IMR-90 (cell line): ENCODE measurements at regions not wholly inside any gene's neighbourhood (a gene's known extent, or its start where the extent isn't known, plus 50 kb on each side); places are given as distances from the start of the nearest gene placed in this dataset.

ENCODE experiments used
- ATAC-seq: fragments of 200-7000 bp; cut with Tn5 transposase; 2 replicates; pipeline ENCODE4 v1.9.1; 2020; ENCODE audit warnings: low read depth, mild to moderate bottlenecking, moderate library complexity
- BruUV-seq: library from RNA; stranded (reverse); fragments of 400-500 nt; replicated peaks from 2 replicates; lab custom pipeline; 2021; lab: Mats Ljungman, UMichigan
- CTCF ChIA-PET: fragments of 300-600 bp; formaldehyde crosslinking; extraction: SDS; loops from one replicate; lab custom pipeline; 2021; ENCODE audit warnings: antibody characterized with exemption; lab: Yijun Ruan, JAX
- POLR2A ChIA-PET: fragments of 300-600 bp; sonication (Branson Sonifier 250); formaldehyde crosslinking; loops from one replicate; lab custom pipeline; 2022; ENCODE audit warnings: antibody characterized with exemption; ENCODE audit not compliant: unreplicated experiment; lab: Charles Lee
- DNase-seq: peaks from one replicate; pipeline ENCODE4 v3.0.0; 2013
- H2AFZ ChIP-seq: replicated peaks from 2 replicates; pipeline ENCODE3; 2013; ENCODE audit warnings: low read length, mild to moderate bottlenecking; ENCODE audit not compliant: poor library complexity
- H2AK5ac ChIP-seq: 2 replicates; pipeline ENCODE4 v1.6.1; 2013; ENCODE audit warnings: low read depth, low read length, inconsistent platforms
- H2AK9ac ChIP-seq: replicated peaks from 2 replicates; pipeline ENCODE3; 2013; ENCODE audit warnings: mild to moderate bottlenecking, low read depth, low read length, moderate library complexity; ENCODE audit not compliant: poor library complexity
- H2BK120ac ChIP-seq: 2 replicates; pipeline ENCODE4 v1.6.1; 2013; ENCODE audit warnings: low read depth, low read length, inconsistent platforms
- H2BK15ac ChIP-seq: 3 replicates; pipeline ENCODE4 v1.6.1; 2013; ENCODE audit warnings: low read depth, low read length, inconsistent platforms
- H2BK20ac ChIP-seq: 2 replicates; pipeline ENCODE4 v1.6.1; 2013; ENCODE audit warnings: low read depth, mild to moderate bottlenecking, inconsistent platforms, low read length, moderate library complexity
- H2BK5ac ChIP-seq: 2 replicates; pipeline ENCODE4 v1.6.1; 2013; ENCODE audit warnings: mild to moderate bottlenecking, low read depth, low read length, inconsistent platforms; ENCODE audit not compliant: poor library complexity, severe bottlenecking
- H3K14ac ChIP-seq: replicated peaks from 2 replicates; pipeline ENCODE4 v1.6.1; 2013; ENCODE audit warnings: low read depth, low read length, inconsistent platforms
- H3K18ac ChIP-seq: 2 replicates; pipeline ENCODE4 v1.6.1; 2013; ENCODE audit warnings: low read depth, low read length, control low read depth
- H3K23ac ChIP-seq: 2 replicates; pipeline ENCODE4 v1.6.1; 2013; ENCODE audit warnings: low read depth, low read length, inconsistent platforms
- H3K27ac ChIP-seq: 2 replicates; pipeline ENCODE4 v1.5.1; 2013; ENCODE audit warnings: mild to moderate bottlenecking, control low read depth, low read length; ENCODE audit not compliant: insufficient read depth
- H3K27me3 ChIP-seq: 2 replicates; pipeline ENCODE4 v1.6.1; 2013; ENCODE audit warnings: low read length; ENCODE audit not compliant: control insufficient read depth, insufficient read depth
- H3K36me3 ChIP-seq: 2 replicates; pipeline ENCODE4 v1.6.1; 2013; ENCODE audit warnings: low read length, mixed read lengths; ENCODE audit not compliant: control insufficient read depth, insufficient read depth
- H3K4ac ChIP-seq: 2 replicates; pipeline ENCODE4 v1.6.1; 2013; ENCODE audit warnings: low read depth, low read length, inconsistent platforms
- H3K4me1 ChIP-seq: 2 replicates; pipeline ENCODE4 v1.6.1; 2013; ENCODE audit warnings: low read length, mixed read lengths; ENCODE audit not compliant: control insufficient read depth, insufficient read depth
- H3K4me2 ChIP-seq: 2 replicates; pipeline ENCODE4 v1.6.1; 2013; ENCODE audit warnings: low read depth, mild to moderate bottlenecking, control low read depth, low read length, moderate library complexity
- H3K4me3 ChIP-seq: 2 replicates; pipeline ENCODE4 v1.5.1; 2013; ENCODE audit warnings: low read depth, mild to moderate bottlenecking, control low read depth, low read length, moderate library complexity; ENCODE audit not compliant: insufficient read depth
- H3K56ac ChIP-seq: 2 replicates; pipeline ENCODE4 v1.6.1; 2013; ENCODE audit warnings: low read length, inconsistent platforms; ENCODE audit not compliant: insufficient read depth; ENCODE audit errors: extremely low read depth
- H3K79me1 ChIP-seq, 2 experiments: 2 replicates each; pipeline ENCODE4 v1.6.1; 2013; ENCODE audit warnings: low read length in 2 of 2, inconsistent platforms in 1 of 2, low read depth in 1 of 2
- H3K9ac ChIP-seq: 2 replicates; pipeline ENCODE4 v1.6.1; 2013; ENCODE audit warnings: low read depth, low read length, control low read depth
- H3K9me1 ChIP-seq: 2 replicates; pipeline ENCODE4 v1.6.1; 2013; ENCODE audit warnings: low read length, inconsistent platforms; ENCODE audit not compliant: insufficient read depth
- H3K9me3 ChIP-seq: 2 replicates; pipeline ENCODE4 v1.6.1; 2013; ENCODE audit warnings: low read length; ENCODE audit not compliant: control insufficient read depth, insufficient read depth
- H4K20me1 ChIP-seq: 2 replicates; pipeline ENCODE4 v1.6.1; 2013; ENCODE audit warnings: low read length, inconsistent platforms; ENCODE audit not compliant: insufficient read depth
- H4K5ac ChIP-seq: 2 replicates; pipeline ENCODE4 v1.6.1; 2013; ENCODE audit warnings: mild to moderate bottlenecking, low read depth, low read length, control low read depth
- H4K8ac ChIP-seq, 2 experiments: 2 replicates each; pipeline ENCODE4 v1.6.1; 2013; ENCODE audit warnings: low read depth in 2 of 2, low read length in 2 of 2, control low read depth in 1 of 2, inconsistent platforms in 1 of 2
- H4K91ac ChIP-seq: 2 replicates; pipeline ENCODE4 v1.6.1; 2013; ENCODE audit warnings: low read depth, low read length, inconsistent platforms; ENCODE audit not compliant: insufficient read depth
- BHLHE40 ChIP-seq: fragments of 150-350 bp; IDR thresholded peaks from 2 replicates; pipeline ENCODE4 v1.6.1; 2016; ENCODE audit warnings: mild to moderate bottlenecking, low read depth, low read length
- CEBPB ChIP-seq: IDR thresholded peaks from 2 replicates; pipeline ENCODE4 v1.6.1; 2012; ENCODE audit warnings: low read depth, low read length, improper control_type of control experiment
- CHD1 ChIP-seq: IDR thresholded peaks from 2 replicates; pipeline ENCODE4 v1.6.1; 2012; ENCODE audit warnings: low read depth, low read length, improper control_type of control experiment
- FOS ChIP-seq: fragments of 150-350 bp; IDR thresholded peaks from 2 replicates; pipeline ENCODE4 v1.6.1; 2016; ENCODE audit warnings: low read depth, low read length
- MAFK ChIP-seq: IDR thresholded peaks from 2 replicates; pipeline ENCODE4 v1.6.1; 2012; ENCODE audit warnings: low read depth, low read length, improper control_type of control experiment
- MAZ ChIP-seq: IDR thresholded peaks from 2 replicates; pipeline ENCODE4 v1.6.1; 2012; ENCODE audit warnings: low read depth, mild to moderate bottlenecking, low read length, improper control_type of control experiment, moderate library complexity, borderline replicate concordance
- MXI1 ChIP-seq: IDR thresholded peaks from 2 replicates; pipeline ENCODE4 v1.6.1; 2012; ENCODE audit warnings: low read depth, mild to moderate bottlenecking, low read length, moderate library complexity, borderline replicate concordance
- NFE2L2 ChIP-seq: fragments of 150-350 bp; IDR thresholded peaks from 2 replicates; pipeline ENCODE4 v1.6.1; 2016; ENCODE audit warnings: low read depth, mild to moderate bottlenecking, low read length
- POLR2A ChIP-seq: IDR thresholded peaks from 2 replicates; pipeline ENCODE4 v1.6.1; 2012; ENCODE audit warnings: mild to moderate bottlenecking, low read depth, low read length
- RAD21 ChIP-seq: IDR thresholded peaks from 2 replicates; pipeline ENCODE4 v1.6.1; 2012; ENCODE audit warnings: low read length, improper control_type of control experiment
- RCOR1 ChIP-seq: IDR thresholded peaks from 2 replicates; pipeline ENCODE4 v1.6.1; 2012; ENCODE audit warnings: mild to moderate bottlenecking, low read length, improper control_type of control experiment; ENCODE audit not compliant: insufficient replicate concordance
- RFX5 ChIP-seq: IDR thresholded peaks from 2 replicates; pipeline ENCODE4 v1.8.0; 2012; ENCODE audit warnings: low read depth, mild to moderate bottlenecking, low read length, moderate library complexity
- SMC3 ChIP-seq: fragments of 150-350 bp; IDR thresholded peaks from 2 replicates; pipeline ENCODE4 v1.6.1; 2016; ENCODE audit warnings: low read depth, mild to moderate bottlenecking, antibody characterized with exemption, low read length, moderate library complexity
- WGBS, 2 experiments: methylation state at CpG; one replicate each; pipeline versions ENCODE4 v1.1.5 to v1.1.7; 2013; ENCODE audit warnings: missing lambda C conversion rate in 2 of 2; ENCODE audit not compliant: insufficient read length in 1 of 2; ENCODE audit errors: extremely low coverage in 2 of 2; 5-methylcytosine and 5-hydroxymethylcytosine counted together
- dilution Hi-C: fragments of 300-500 bp; cut with HindIII; formaldehyde crosslinking; loops from one replicate; pipeline ENCODE4 v1.14.3; 2018; ENCODE audit warnings: low sequenced_read_pairs; ENCODE audit not compliant: unreplicated experiment
- in situ Hi-C: fragments of 300-500 bp; cut with MboI; formaldehyde crosslinking; loops from 3 replicates; pipeline ENCODE4 v1.14.3; 2019; ENCODE audit warnings: low sequenced_read_pairs, inconsistent platforms, mixed read lengths
- intact Hi-C: fragments of 100-400 bp; cut with micrococcal nuclease; formaldehyde crosslinking; loops from 2 replicates; pipeline ENCODE4 v1.10.0; 2022
- TF ChIP-seq, protein P1 (sequence below): fragments of 150-350 bp; IDR thresholded peaks from 2 replicates; pipeline ENCODE4 v1.6.1; 2016; ENCODE audit warnings: low read depth, mild to moderate bottlenecking, low read length, moderate library complexity, borderline replicate concordance
- TF ChIP-seq, protein P2 (sequence below): conservative IDR thresholded peaks from 2 replicates; pipeline ENCODE4 v1.5.1; 2012; ENCODE audit warnings: mild to moderate bottlenecking, low read depth, low read length, improper control_type of control experiment
- TF ChIP-seq, protein P3 (sequence below): fragments of 150-350 bp; IDR thresholded peaks from 2 replicates; pipeline ENCODE4 v1.6.1; 2017; ENCODE audit warnings: mild to moderate bottlenecking, antibody characterized with exemption, low read length, low read depth

DNA sequence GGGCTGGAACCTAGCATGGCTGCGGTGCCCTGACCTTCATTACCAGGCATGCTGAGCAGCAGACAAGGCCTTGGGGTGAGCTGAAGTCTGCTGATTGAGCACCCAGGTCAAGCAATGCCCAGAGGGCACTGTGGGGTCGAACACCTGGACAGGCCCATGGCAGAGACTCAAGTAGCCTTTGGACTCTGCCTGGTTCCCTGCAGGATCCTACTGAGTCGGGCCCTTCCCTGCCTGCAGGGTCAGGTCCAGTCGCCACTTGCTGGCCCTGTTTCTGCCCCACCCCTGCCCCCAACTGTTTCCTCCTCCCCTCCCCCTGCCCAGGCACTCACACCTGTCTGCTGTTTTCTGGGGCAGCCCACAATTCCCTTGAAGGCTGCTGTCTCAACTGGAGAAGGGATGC, 483.2 kb upstream of the MKI67 start:
- no TSS peak for BruUV-seq
- Histone ChIP-seq H2BK20ac (no peak overlapping the region), H2BK15ac (no peak overlapping the region), H4K91ac (no peak overlapping the region), H3K23ac (no peak overlapping the region), H3K18ac (no peak overlapping the region), H4K8ac (no peak overlapping the region), H3K4me3 (no peak overlapping the region), H3K79me1 (no peaks in the 10 kb centered on the region), H2AK5ac (no peak overlapping the region), H4K20me1 (no peaks in the 10 kb centered on the region), H2AFZ (no peak overlapping the region), H3K9ac (no peak overlapping the region), H2BK120ac (no peak overlapping the region), H3K4me1 (no peaks in the 10 kb centered on the region), H3K9me3 (peaks cover 41% of the 10 kb centered on the region), H2BK5ac (no peak overlapping the region), H3K14ac (no peak overlapping the region), H2AK9ac (no peak overlapping the region), H3K27ac (no peak overlapping the region), H3K36me3 (no peaks in the 10 kb centered on the region), H3K56ac (no peak overlapping the region), H3K4me2 (no peak overlapping the region), H3K9me1 (no peaks in the 10 kb centered on the region), H3K27me3 (no peaks in the 10 kb centered on the region), H3K4ac (no peak overlapping the region), H4K5ac (no peak overlapping the region)
- dilution Hi-C loops (no loop called here), in situ Hi-C loops (no loop called here), intact Hi-C loops (no loop called here)
- WGBS, 2 experiments: 10% methylated on average over 2 of the region's 4 CpGs; no CpG with 5 or more reads in 1 of the 2 experiments
- POLR2A ChIA-PET: no interaction called here
- no peak for DNase-seq
- CTCF ChIA-PET: no interaction called here
- TF ChIP-seq, protein P1, sequence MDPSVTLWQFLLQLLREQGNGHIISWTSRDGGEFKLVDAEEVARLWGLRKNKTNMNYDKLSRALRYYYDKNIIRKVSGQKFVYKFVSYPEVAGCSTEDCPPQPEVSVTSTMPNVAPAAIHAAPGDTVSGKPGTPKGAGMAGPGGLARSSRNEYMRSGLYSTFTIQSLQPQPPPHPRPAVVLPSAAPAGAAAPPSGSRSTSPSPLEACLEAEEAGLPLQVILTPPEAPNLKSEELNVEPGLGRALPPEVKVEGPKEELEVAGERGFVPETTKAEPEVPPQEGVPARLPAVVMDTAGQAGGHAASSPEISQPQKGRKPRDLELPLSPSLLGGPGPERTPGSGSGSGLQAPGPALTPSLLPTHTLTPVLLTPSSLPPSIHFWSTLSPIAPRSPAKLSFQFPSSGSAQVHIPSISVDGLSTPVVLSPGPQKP: no peak
- no peak for TF ChIP-seq CEBPB
- no peak for TF ChIP-seq CHD1
- TF ChIP-seq SMC3: no peak
- TF ChIP-seq, protein P2, sequence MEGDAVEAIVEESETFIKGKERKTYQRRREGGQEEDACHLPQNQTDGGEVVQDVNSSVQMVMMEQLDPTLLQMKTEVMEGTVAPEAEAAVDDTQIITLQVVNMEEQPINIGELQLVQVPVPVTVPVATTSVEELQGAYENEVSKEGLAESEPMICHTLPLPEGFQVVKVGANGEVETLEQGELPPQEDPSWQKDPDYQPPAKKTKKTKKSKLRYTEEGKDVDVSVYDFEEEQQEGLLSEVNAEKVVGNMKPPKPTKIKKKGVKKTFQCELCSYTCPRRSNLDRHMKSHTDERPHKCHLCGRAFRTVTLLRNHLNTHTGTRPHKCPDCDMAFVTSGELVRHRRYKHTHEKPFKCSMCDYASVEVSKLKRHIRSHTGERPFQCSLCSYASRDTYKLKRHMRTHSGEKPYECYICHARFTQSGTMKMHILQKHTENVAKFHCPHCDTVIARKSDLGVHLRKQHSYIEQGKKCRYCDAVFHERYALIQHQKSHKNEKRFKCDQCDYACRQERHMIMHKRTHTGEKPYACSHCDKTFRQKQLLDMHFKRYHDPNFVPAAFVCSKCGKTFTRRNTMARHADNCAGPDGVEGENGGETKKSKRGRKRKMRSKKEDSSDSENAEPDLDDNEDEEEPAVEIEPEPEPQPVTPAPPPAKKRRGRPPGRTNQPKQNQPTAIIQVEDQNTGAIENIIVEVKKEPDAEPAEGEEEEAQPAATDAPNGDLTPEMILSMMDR: no peak
- TF ChIP-seq POLR2A: no peak
- TF ChIP-seq, protein P3, sequence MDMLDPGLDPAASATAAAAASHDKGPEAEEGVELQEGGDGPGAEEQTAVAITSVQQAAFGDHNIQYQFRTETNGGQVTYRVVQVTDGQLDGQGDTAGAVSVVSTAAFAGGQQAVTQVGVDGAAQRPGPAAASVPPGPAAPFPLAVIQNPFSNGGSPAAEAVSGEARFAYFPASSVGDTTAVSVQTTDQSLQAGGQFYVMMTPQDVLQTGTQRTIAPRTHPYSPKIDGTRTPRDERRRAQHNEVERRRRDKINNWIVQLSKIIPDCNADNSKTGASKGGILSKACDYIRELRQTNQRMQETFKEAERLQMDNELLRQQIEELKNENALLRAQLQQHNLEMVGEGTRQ: no peak
- TF ChIP-seq RCOR1: no peak
- no peak for TF ChIP-seq NFE2L2
- TF ChIP-seq MAFK: no peak
- no peak for TF ChIP-seq BHLHE40
- TF ChIP-seq MAZ: no peak
- no peak for TF ChIP-seq MXI1
- no peak for TF ChIP-seq FOS
- TF ChIP-seq RFX5: no peak
- no peak for TF ChIP-seq RAD21
- ATAC-seq: no peak
